Vagina (tissue), 2 donors: ENCODE measurements at regions not wholly inside any gene's neighbourhood (a gene's known extent, or its start where the extent isn't known, plus 50 kb on each side); places are given as distances from the start of the nearest gene placed in this dataset.

Source experiments
- DNase-seq, 2 donors: peaks; one replicate each; pipeline ENCODE4 v3.0.0-alpha.2; 2017; ENCODE audit errors: extremely low spot score in 2 of 2
- H3K27ac ChIP-seq: fragments of 200-600 bp; sonication (generic); one replicate; pipeline ENCODE4 v1.5.1; 2019
- H3K27me3 ChIP-seq: fragments of 200-600 bp; sonication (generic); one replicate; pipeline ENCODE4 v1.5.1; 2019
- H3K36me3 ChIP-seq, 2 donors: fragments of 200-600 bp; sonication (generic); one replicate each; pipeline ENCODE4 v1.5.1; 2017 to 2019
- H3K4me1 ChIP-seq: fragments of 200-600 bp; sonication (generic); one replicate; pipeline ENCODE4 v1.5.1; 2019
- H3K4me3 ChIP-seq, 2 donors: fragments of 200-600 bp; sonication (generic); 1 replicate in 1 of 2; 2 replicates in 1 of 2; pipeline ENCODE4 v1.5.1; 2016 to 2019
- H3K9me3 ChIP-seq: fragments of 200-600 bp; sonication (generic); one replicate; pipeline ENCODE4 v1.5.1; 2019
- POLR2A ChIP-seq, 2 donors: fragments of 450-650 bp; IDR thresholded peaks; one replicate each; pipeline ENCODE4 v1.6.1; 2017; ENCODE audit warnings: antibody characterized with exemption in 2 of 2, mild to moderate bottlenecking in 2 of 2, moderate library complexity in 2 of 2
- POLR2AphosphoS5 ChIP-seq, 2 donors: sonication (generic); formaldehyde crosslinking; IDR thresholded peaks; one replicate each; pipeline ENCODE4 v1.9.0; 2017; ENCODE audit warnings: antibody characterized with exemption in 2 of 2, mild to moderate bottlenecking in 2 of 2, low read depth in 1 of 2; ENCODE audit not compliant: insufficient read depth in 1 of 2
- intact Hi-C: fragments of 100-400 bp; cut with DNase I; formaldehyde crosslinking; loops from one replicate; pipeline ENCODE4 v1.15.1; 2023
- TF ChIP-seq, protein P1 (sequence below), 3 experiments: fragments of 450-650 bp in 2 of 3; fragments of 200-600 bp in 1 of 3; sonication (generic) in 1 of 3; IDR thresholded peaks; one replicate each; pipeline ENCODE4 v1.5.1; 2017 to 2019; ENCODE audit warnings: antibody characterized with exemption in 3 of 3, mild to moderate bottlenecking in 2 of 3, moderate library complexity in 2 of 3

- no peaks in the 10 kb centered on the region for H3K4me1 ChIP-seq
- no peak for TF ChIP-seq POLR2A (IDR thresholded peaks at IDR 0.05)
- no peak for TF ChIP-seq POLR2AphosphoS5 (IDR thresholded peaks at IDR 0.05; ENCODE audit: insufficient read depth in 1 of 2, low read depth in 1 of 2)
- TF ChIP-seq, protein P1, sequence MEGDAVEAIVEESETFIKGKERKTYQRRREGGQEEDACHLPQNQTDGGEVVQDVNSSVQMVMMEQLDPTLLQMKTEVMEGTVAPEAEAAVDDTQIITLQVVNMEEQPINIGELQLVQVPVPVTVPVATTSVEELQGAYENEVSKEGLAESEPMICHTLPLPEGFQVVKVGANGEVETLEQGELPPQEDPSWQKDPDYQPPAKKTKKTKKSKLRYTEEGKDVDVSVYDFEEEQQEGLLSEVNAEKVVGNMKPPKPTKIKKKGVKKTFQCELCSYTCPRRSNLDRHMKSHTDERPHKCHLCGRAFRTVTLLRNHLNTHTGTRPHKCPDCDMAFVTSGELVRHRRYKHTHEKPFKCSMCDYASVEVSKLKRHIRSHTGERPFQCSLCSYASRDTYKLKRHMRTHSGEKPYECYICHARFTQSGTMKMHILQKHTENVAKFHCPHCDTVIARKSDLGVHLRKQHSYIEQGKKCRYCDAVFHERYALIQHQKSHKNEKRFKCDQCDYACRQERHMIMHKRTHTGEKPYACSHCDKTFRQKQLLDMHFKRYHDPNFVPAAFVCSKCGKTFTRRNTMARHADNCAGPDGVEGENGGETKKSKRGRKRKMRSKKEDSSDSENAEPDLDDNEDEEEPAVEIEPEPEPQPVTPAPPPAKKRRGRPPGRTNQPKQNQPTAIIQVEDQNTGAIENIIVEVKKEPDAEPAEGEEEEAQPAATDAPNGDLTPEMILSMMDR (IDR thresholded peaks at IDR 0.05), result no peak
- no peaks in the 10 kb centered on the region for H3K9me3 ChIP-seq
- no peaks in the 10 kb centered on the region for H3K36me3 ChIP-seq
- H3K4me3 ChIP-seq, result no peak overlapping the region
- no peak for DNase-seq
- no peak overlapping the region for H3K27ac ChIP-seq
- intact Hi-C loops, result no loop called here
- no peaks in the 10 kb centered on the region for H3K27me3 ChIP-seq
Measured at GRCh38 chr13:57837801-57838200, 206.3 kb downstream of the PCDH17 start.

DNA sequence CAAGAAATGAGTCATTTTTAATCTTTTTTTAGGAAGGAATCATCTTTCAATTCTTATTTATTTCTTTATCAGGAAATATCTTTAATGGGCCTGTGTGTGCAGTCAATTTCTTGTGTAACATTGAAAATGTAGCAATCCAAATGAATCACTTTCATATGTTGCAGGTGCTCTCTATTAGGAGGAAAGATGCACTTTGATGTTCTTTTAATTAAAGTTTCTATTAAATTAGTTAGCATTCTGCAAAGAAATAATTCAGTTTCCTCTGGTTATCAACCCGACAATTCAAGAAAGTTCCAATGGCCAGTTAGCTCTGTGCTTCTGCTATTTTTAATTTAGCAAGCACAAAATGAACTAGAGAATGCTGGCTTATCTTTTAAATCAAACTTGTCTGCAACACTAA is 212.0 kb downstream of the PCDH17 start:
- H3K4me3 ChIP-seq, result no peak overlapping the region
- intact Hi-C loops, result no loop called here
- no peak for DNase-seq
- TF ChIP-seq POLR2AphosphoS5 (IDR thresholded peaks at IDR 0.05; ENCODE audit: insufficient read depth in 1 of 2, low read depth in 1 of 2), result no peak
- TF ChIP-seq, protein P1 (IDR thresholded peaks at IDR 0.05), result no peak
- TF ChIP-seq POLR2A (IDR thresholded peaks at IDR 0.05), result no peak
- no peaks in the 10 kb centered on the region for H3K27me3 ChIP-seq
- H3K36me3 ChIP-seq, result no peaks in the 10 kb centered on the region
- no peak overlapping the region for H3K27ac ChIP-seq
- H3K4me1 ChIP-seq, result no peaks in the 10 kb centered on the region
- no peaks in the 10 kb centered on the region for H3K9me3 ChIP-seq

DNA sequence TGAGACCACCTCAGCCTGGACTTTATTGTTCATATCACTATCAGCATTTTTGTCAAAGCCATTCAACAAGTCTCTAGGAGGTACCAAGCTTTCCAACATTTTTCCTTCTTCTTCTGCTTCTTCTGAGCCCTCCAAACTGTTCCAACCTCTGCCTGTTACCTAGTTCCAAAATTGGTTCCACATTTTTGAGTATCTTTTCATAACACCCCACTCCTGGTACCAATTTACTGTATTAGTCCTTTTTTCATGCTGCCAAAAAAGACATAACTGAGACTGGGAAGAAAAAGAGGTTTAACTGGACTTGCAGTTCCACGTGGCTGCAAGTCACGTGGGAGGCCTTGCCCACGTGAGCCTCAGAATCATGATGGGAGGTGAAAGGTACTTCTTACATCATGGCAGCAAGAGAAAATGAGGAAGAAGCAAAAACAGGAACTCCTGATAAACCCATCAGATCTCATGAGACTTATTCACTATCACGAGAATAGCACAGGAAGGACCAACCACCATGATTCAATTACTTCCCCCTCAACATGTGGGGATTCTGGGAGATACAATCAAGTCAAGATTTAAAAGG is 215.1 kb downstream of the PCDH17 start:
- no peak for DNase-seq
- Histone ChIP-seq H3K27ac (no peak overlapping the region), H3K36me3 (no peaks in the 10 kb centered on the region), H3K4me1 (no peaks in the 10 kb centered on the region), H3K4me3 (no peak overlapping the region), H3K9me3 (no peaks in the 10 kb centered on the region), H3K27me3 (no peaks in the 10 kb centered on the region)
- intact Hi-C loops, result no loop called here
- TF ChIP-seq, protein P1 (IDR thresholded peaks at IDR 0.05), result no peak
- no peak for TF ChIP-seq POLR2AphosphoS5 (IDR thresholded peaks at IDR 0.05; ENCODE audit: insufficient read depth in 1 of 2, low read depth in 1 of 2)
- no peak for TF ChIP-seq POLR2A (IDR thresholded peaks at IDR 0.05)

- DNase-seq, result no peak
- intact Hi-C loops, result no loop called here
- no peaks in the 10 kb centered on the region for H3K27me3 ChIP-seq
- H3K4me1 ChIP-seq, result no peaks in the 10 kb centered on the region
- no peaks in the 10 kb centered on the region for H3K9me3 ChIP-seq
- no peaks in the 10 kb centered on the region for H3K36me3 ChIP-seq
- no peak overlapping the region for H3K27ac ChIP-seq
- TF ChIP-seq POLR2A (IDR thresholded peaks at IDR 0.05), result no peak
- TF ChIP-seq, protein P1 (IDR thresholded peaks at IDR 0.05), result no peak
- no peak for TF ChIP-seq POLR2AphosphoS5 (IDR thresholded peaks at IDR 0.05; ENCODE audit: insufficient read depth in 1 of 2, low read depth in 1 of 2)
- H3K4me3 ChIP-seq, result no peak overlapping the region
Measured at GRCh38 chr13:57857945-57858344, 226.4 kb downstream of the PCDH17 start.

DNA sequence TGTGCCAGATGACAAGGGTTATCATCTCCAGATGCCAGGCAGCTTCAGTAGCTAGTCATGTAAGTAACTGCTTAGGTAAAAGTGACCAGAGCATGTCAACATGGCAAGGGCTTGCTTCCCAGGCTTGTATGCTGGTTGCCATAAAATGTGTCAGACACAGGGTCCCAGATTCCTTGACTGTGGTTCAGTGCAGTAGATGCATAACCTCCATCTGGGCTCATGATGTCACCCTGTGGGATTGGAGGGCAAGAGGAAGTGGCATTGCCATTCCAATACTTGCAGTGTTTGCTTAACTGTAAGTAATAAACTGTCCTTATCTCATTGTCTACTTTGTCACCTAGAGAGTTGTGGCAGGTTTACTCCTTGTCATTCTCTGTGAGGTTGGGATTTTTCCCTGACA is 226.8 kb downstream of the PCDH17 start:
- intact Hi-C loops, result no loop called here

More for the DNA sequence above, 226.8 kb downstream of the PCDH17 start:
- no peaks in the 10 kb centered on the region for H3K9me3 ChIP-seq
- H3K4me1 ChIP-seq, result no peaks in the 10 kb centered on the region
- H3K36me3 ChIP-seq, result no peaks in the 10 kb centered on the region
- H3K27ac ChIP-seq, result no peak overlapping the region
- no peaks in the 10 kb centered on the region for H3K27me3 ChIP-seq
- no peak overlapping the region for H3K4me3 ChIP-seq
- no peak for DNase-seq
- TF ChIP-seq POLR2AphosphoS5 (IDR thresholded peaks at IDR 0.05; ENCODE audit: insufficient read depth in 1 of 2, low read depth in 1 of 2) (no peak), POLR2A (IDR thresholded peaks at IDR 0.05) (no peak)
- TF ChIP-seq, protein P1 (IDR thresholded peaks at IDR 0.05), result no peak
